A673 (cell line): ENCODE measurements at regions not wholly inside any gene's neighbourhood (a gene's known extent, or its start where the extent isn't known, plus 50 kb on each side); places are given as distances from the start of the nearest gene placed in this dataset.

Source experiments
- CTCF ChIP-seq: fragments of 300-800, 200-600 bp; sonication (generic); conservative IDR thresholded peaks from 2 replicates; pipeline ENCODE4 v1.5.1; 2017; ENCODE audit warnings: low read depth, mild to moderate bottlenecking, antibody characterized with exemption, low read length, moderate library complexity, mixed read lengths
- EZH2 ChIP-seq: fragments of 200-600 bp; sonication (generic); IDR thresholded peaks from 2 replicates; pipeline ENCODE4 v1.6.1; 2017; ENCODE audit warnings: borderline replicate concordance, low read depth, mild to moderate bottlenecking, mixed read lengths, antibody characterized with exemption, low read length; ENCODE audit not compliant: poor library complexity, severe bottlenecking

DNA sequence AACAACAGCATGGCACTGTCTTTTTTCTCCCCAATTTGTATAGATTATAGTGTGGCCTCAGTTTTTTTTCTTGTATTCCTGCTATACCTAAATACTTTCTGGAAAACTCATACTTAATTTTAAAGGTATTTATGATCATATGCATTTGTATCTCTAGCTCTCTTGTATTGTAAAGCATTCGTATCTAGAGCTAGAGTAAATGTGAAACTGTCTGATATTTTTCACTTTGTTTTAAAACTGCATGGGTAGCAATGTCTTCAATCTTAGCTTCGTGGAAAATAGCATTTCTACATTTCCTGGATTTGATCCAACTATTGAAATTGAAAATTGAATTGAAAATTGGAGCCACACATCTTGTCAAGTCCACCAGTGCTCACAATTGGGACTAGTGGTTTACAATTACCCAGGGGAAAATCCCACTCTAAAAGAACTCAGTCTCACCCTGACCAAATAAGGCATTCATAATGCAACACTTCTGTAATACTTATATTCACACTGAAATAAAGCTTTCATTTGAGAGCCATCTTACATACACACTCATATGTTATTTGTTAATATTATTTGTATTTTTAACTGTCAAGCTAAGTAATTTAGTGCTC is 51.3 kb upstream of the KLF6 start:
- no peak for TF ChIP-seq CTCF
- TF ChIP-seq EZH2 = no peak
